T-helper 17 cell (primary cell): ENCODE measurements at regions not wholly inside any gene's neighbourhood (a gene's known extent, or its start where the extent isn't known, plus 50 kb on each side); places are given as distances from the start of the nearest gene placed in this dataset.

Source experiments
- ATAC-seq: fragments of 150-1000 bp; cut with Tn5 transposase; 2 replicates; pipeline ENCODE4 v1.10.0; 2021; ENCODE audit warnings: mild to moderate bottlenecking, moderate library complexity
- DNase-seq, 3 donors: peaks; one replicate each; pipeline versions ENCODE4 v3.0.0 to v3.0.0-alpha.2; 2020 to 2021
- H3K9me3 ChIP-seq: one replicate; pipeline ENCODE4 v1.7.0; 2013; ENCODE audit warnings: low read length, mild to moderate bottlenecking; ENCODE audit not compliant: control insufficient read depth, poor library complexity, severe bottlenecking
- H3K27ac Mint-ChIP-seq: one replicate; pipeline ENCODE4 v1.8.0; 2022; ENCODE audit warnings: mild to moderate bottlenecking, moderate library complexity, mixed read lengths
- H3K27me3 Mint-ChIP-seq: one replicate; pipeline ENCODE4 v1.8.0; 2022; ENCODE audit warnings: mixed read lengths
- H3K36me3 Mint-ChIP-seq: one replicate; pipeline ENCODE4 v1.8.0; 2022; ENCODE audit warnings: low read depth, mixed read lengths
- H3K4me1 Mint-ChIP-seq: one replicate; pipeline ENCODE4 v1.8.0; 2022; ENCODE audit warnings: mild to moderate bottlenecking, mixed read lengths
- H3K4me3 Mint-ChIP-seq: one replicate; pipeline ENCODE4 v1.8.0; 2022; ENCODE audit warnings: mild to moderate bottlenecking, moderate library complexity, mixed read lengths

DNA sequence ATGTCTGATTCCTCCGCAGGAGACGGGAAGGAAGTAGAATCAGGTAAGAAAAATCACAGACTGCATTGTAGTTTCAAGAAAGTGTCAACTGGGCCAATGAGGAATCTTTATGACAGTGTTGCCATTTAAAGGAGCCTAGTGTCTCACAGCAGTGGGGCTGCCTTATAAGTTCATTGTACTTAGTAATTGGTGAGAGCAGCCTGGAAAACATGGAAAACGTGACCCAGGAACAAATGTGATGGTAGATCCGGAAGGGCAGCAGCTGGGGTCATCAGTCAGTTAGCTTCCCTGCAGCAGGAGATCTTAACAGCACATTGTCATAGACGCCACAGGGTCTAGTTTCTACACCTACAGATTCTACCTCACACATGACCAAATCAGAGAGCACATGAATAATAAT lies 630.0 kb upstream of the LMO3 start:
- H3K27ac Mint-ChIP-seq = no peak overlapping the region
- H3K27me3 Mint-ChIP-seq = no peaks in the 10 kb centered on the region
- no peaks in the 10 kb centered on the region for H3K4me1 Mint-ChIP-seq
- H3K4me3 Mint-ChIP-seq = no peak overlapping the region
- no peak for DNase-seq
- no peaks in the 10 kb centered on the region for H3K9me3 ChIP-seq
- H3K36me3 Mint-ChIP-seq = no peaks in the 10 kb centered on the region
- ATAC-seq = no peak

DNA sequence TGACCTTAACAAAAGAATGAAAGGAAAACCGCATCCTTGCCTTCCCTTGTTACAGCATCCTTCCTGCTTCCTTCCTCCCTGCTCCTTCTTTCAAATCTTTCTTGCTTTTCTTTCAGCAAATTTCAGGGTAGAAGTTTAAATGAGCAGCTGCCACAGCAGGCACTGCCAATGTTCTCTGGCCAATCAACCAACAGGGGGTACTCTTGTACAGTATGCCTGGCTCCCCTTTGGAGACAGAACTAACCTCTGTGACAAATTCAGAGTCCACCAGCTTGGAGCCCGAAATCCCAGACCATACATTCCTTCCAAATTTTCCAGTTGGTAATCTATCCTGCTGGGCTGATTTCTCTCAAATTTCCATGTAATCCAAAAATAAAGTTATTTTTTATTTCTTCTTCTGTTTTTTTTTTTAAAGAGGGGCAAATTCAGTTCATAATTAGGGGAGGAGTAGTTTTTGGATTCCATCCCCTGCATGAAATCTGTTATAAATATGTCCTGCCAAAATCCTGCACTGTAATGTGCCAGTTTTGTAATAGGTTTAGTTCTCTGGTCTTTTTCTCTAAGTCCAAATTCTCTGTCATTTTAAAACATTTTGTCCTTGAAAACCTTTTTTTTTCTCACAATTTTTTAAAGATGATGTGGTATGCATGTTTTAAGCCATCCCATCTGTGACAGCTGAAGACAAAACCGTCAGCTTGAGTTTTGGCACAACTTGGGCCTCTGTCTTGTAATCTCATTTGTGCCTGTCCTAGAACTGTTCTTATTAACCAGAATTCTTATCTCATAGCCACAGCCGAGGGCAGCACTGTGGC lies 610.0 kb upstream of the LMO3 start:
- H3K36me3 Mint-ChIP-seq = no peaks in the 10 kb centered on the region
- no peaks in the 10 kb centered on the region for H3K9me3 ChIP-seq
- no peak overlapping the region for H3K27ac Mint-ChIP-seq
- H3K27me3 Mint-ChIP-seq = no peaks in the 10 kb centered on the region
- no peak overlapping the region for H3K4me3 Mint-ChIP-seq
- no peak for DNase-seq
- no peak for ATAC-seq
- H3K4me1 Mint-ChIP-seq = no peaks in the 10 kb centered on the region

DNA sequence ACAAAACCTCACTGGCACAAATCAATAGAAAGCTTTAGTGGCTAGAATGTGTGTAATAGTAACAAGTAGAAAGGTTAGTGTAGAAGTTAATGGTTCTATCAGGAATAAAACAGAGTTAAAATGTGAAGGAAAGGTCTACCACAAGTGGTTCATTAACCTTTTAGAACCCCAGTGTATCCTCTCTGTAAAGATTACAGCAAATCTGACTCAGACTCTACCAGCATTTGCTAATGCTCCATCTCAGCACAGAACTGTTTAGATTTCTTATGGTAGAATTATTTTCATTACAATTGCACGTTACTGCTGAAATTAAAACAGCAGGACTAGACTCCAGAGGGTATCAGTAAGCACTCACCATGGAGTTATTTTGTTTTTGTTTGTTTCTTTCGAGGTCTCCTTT lies 609.0 kb upstream of the LMO3 start:
- Mint-ChIP-seq H3K27ac (no peak overlapping the region), H3K4me1 (no peaks in the 10 kb centered on the region), H3K4me3 (no peak overlapping the region), H3K36me3 (no peaks in the 10 kb centered on the region), H3K27me3 (no peaks in the 10 kb centered on the region)
- ATAC-seq (no peak), DNase-seq (no peak)
- no peaks in the 10 kb centered on the region for H3K9me3 ChIP-seq

DNA sequence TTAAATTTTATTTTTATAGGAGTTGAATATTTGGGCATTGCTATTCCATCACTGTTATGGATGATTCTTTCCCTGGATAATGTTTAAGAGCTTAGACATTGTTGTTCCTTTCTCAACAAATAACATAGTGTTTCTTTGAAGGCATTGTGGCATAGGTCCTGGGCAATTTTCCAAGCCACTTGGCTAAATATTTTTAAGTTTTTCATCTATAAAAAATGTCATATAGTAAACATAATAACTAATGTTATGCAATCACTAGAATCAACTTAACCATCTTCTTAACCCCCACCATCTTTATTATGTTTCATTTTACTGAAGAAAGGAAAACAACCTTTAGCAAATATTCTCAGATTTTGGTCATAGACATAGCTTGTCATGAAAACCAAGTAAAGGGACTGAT lies 600.6 kb upstream of the LMO3 start:
- Mint-ChIP-seq H3K4me1 (no peaks in the 10 kb centered on the region), H3K36me3 (no peaks in the 10 kb centered on the region), H3K4me3 (no peak overlapping the region), H3K27ac (no peak overlapping the region), H3K27me3 (no peaks in the 10 kb centered on the region)
- no peaks in the 10 kb centered on the region for H3K9me3 ChIP-seq
- ATAC-seq = no peak
- DNase-seq = no peak

DNA sequence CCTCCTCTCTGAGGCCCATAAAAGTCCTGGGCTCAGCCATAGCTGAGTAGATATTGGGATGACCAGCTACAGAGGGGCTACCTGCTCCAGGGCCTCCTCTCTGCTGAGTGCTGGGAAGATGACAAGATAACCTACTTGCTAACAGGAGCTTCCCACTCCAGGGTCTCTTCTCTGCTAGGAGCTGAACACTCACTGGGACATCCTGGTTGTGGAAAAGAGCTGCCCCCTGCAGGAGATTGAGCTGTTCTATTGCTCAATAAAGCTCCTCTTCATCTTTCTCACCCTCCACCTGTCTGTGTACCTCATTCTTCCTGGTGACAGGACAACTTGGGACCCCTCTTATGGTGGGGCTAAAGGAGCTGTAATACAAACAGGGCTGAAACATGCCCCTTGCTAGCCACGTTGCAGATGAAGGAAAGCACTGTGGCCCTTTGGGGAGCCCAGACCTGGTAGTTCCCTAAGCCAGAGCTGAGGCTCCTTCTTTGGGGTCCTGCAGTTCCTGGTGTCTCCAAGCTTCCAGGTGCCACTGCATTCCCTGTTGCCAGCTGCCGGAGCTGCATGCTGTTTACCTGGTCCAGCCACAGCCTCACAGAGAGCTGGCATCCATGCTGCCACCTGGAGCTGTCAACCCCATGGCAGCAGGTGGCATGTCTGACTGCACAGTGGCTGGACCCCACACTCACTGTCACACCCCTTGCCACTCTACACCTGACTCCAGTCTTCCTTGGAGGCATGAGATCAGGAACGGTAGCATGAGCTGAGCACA lies 598.5 kb upstream of the LMO3 start:
- DNase-seq = no peak
- Mint-ChIP-seq H3K36me3 (no peaks in the 10 kb centered on the region), H3K4me1 (no peaks in the 10 kb centered on the region), H3K27me3 (no peaks in the 10 kb centered on the region), H3K27ac (no peak overlapping the region), H3K4me3 (no peak overlapping the region)
- ATAC-seq = no peak
- H3K9me3 ChIP-seq = no peaks in the 10 kb centered on the region

DNA sequence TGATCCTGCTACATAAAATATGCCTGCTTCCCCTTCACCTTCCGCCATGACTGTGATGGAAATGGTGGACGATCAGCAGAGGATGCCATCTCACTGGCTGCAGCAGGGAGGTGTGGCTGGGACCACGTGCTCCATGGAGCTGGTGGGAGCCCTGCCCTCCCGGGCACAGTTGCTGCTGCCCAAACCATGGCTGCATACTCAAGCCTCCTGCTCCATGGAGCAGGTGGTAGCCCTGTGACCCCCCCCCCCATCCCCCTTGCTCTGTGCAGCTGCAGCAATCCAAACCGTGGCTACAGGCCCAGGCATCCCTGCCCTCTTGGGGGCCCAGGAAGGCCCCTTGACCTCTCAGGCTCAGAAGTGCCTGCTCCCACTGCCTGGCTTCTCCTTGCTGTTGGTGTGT lies 597.5 kb upstream of the LMO3 start:
- Mint-ChIP-seq H3K4me1 (no peaks in the 10 kb centered on the region), H3K27me3 (no peaks in the 10 kb centered on the region), H3K4me3 (no peak overlapping the region), H3K27ac (no peak overlapping the region), H3K36me3 (no peaks in the 10 kb centered on the region)
- no peak for ATAC-seq
- no peaks in the 10 kb centered on the region for H3K9me3 ChIP-seq
- DNase-seq = no peak

DNA sequence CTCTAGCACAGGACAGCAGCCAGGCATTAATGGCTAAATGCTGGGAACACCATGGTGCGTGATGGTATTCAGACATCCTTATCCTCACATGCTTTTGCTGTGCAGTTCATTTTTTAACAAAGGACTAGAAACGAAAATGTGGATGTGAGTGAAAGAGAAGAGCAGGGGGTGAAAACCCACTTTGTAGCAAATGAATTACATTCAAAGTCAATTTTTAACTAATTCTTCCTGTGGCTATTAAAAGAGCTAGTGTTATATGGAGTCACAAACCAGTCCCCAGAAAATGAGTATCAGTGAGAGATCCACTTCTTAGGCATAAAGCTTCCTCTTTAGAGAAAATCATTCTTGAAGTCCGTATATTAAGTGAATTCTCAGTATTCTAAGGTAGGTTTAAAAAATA lies 592.0 kb upstream of the LMO3 start:
- Mint-ChIP-seq H3K4me1 (no peaks in the 10 kb centered on the region), H3K27me3 (no peaks in the 10 kb centered on the region), H3K4me3 (no peak overlapping the region), H3K27ac (no peak overlapping the region), H3K36me3 (no peaks in the 10 kb centered on the region)
- DNase-seq (no peak), ATAC-seq (no peak)
- H3K9me3 ChIP-seq = no peaks in the 10 kb centered on the region

DNA sequence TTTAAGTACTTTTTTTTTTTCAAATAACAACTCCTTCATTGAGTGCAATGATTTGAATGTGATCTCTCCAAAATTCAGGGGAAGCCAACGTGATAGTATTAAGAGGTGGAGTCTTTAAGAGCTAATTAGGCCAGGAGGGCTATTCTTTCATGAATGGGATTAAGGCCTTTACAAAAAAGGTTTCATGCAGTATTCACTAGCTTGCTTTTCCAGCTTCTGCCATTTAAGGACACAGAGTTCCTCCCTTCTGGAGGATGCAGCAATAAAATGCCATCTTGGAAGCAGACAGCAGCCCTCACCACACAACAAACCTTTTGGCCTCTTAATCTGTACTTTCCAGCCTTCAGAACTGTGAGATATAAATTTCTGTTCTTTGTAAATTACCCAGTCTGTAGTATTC lies 586.8 kb upstream of the LMO3 start:
- Mint-ChIP-seq H3K4me1 (no peaks in the 10 kb centered on the region), H3K36me3 (no peaks in the 10 kb centered on the region), H3K4me3 (no peak overlapping the region), H3K27me3 (no peaks in the 10 kb centered on the region), H3K27ac (no peak overlapping the region)
- H3K9me3 ChIP-seq = no peaks in the 10 kb centered on the region
- no peak for ATAC-seq
- DNase-seq = no peak

DNA sequence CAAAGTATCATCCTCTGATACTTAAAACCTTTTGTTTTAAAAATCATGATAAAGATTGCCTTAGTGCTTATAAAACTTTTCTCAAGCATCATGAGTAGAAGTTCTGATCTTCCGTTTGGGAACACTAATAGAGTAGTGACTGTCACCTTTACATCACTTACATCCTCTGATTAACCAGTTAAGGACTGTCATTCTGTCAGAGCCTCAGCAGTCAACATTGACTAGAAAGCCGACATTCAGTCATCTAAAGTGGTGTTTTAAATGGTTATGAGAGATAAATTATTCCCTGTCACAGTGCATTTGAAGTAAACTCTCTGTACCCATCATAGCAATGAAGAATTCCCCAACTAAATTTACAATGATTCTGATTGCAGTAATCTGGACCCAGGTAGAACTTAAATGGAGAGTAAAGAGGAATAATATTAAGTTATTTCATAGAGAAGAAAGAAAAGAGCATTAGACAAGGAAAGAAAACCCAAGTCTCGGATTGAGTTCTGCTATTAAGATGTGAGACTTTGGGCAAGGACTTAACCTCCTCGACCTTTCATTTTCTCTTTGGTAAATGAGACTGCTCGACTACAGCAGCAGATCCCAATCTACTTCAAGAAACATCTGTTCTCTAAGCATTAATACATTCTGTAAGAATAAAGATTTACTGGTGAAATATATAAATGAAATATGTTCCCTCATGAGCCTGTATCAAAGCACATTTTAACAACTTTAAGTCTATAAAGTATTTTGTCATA lies 563.9 kb upstream of the LMO3 start:
- DNase-seq (no peak), ATAC-seq (no peak)
- H3K4me3 Mint-ChIP-seq = no peak overlapping the region
- no peak overlapping the region for H3K27ac Mint-ChIP-seq
- no peaks in the 10 kb centered on the region for H3K4me1 Mint-ChIP-seq
- H3K27me3 Mint-ChIP-seq = no peaks in the 10 kb centered on the region
- no peaks in the 10 kb centered on the region for H3K36me3 Mint-ChIP-seq
- no peaks in the 10 kb centered on the region for H3K9me3 ChIP-seq

DNA sequence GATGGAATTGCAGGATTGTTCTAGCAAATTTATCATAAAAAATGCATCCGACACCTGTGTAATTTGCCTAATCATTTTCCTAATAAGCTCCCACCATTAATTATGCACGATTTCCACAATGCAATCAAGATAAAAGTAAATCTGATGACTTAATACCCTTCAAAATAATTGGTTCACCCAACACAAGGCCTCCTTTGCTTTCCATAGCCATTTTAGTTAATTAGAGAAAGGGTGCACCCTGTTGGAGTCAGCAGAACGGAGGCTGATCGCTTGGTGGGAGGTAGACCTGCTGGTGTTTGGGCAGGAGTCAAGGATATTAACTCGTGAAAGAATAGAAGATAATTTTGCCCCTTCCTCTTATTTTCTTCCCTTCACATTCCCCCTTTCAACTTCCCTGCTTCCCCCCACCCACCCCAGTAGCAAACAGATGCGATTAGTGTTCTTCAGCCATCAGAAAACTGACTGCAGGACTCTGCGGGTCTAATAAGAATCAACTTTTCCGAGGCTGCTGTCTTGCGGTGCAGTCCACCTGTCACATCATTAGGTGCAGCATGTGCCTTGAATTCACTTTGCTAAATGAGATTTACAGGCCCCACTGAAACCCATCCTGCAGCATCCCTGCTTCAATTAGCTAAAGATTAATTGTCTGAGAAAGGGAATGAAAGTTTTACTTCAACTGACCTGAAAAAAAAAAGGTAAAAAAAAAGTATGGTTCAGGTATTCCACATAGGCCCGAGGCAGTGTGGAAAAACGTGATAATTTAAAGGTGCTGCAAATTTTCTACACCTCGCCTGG lies 553.7 kb upstream of the LMO3 start:
- Mint-ChIP-seq H3K36me3 (no peaks in the 10 kb centered on the region), H3K4me3 (no peak overlapping the region), H3K4me1 (no peaks in the 10 kb centered on the region), H3K27me3 (no peaks in the 10 kb centered on the region), H3K27ac (no peak overlapping the region)
- DNase-seq (no peak), ATAC-seq (no peak)
- H3K9me3 ChIP-seq = no peaks in the 10 kb centered on the region

DNA sequence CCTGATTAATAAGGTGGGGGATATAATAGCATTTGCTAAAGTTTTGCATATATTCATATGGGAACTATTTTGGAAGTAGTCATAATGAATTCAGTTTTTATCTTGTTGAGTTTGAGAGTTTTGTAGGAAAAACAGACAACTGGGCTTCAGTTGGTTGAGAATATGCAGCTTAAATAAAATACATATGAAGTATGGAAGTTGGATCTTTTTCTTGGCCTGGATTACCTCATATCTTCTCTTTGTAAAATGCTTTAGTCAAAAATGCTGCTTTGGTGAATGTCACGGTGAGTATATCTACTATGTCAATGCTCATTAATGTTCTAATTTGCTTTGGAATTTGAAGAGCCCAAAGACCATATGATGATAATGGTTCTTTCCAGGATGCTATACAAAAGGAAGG lies 552.2 kb upstream of the LMO3 start:
- H3K9me3 ChIP-seq = no peaks in the 10 kb centered on the region
- DNase-seq (no peak), ATAC-seq (no peak)
- Mint-ChIP-seq H3K27ac (no peak overlapping the region), H3K4me3 (no peak overlapping the region), H3K36me3 (no peaks in the 10 kb centered on the region), H3K4me1 (no peaks in the 10 kb centered on the region), H3K27me3 (no peaks in the 10 kb centered on the region)

DNA sequence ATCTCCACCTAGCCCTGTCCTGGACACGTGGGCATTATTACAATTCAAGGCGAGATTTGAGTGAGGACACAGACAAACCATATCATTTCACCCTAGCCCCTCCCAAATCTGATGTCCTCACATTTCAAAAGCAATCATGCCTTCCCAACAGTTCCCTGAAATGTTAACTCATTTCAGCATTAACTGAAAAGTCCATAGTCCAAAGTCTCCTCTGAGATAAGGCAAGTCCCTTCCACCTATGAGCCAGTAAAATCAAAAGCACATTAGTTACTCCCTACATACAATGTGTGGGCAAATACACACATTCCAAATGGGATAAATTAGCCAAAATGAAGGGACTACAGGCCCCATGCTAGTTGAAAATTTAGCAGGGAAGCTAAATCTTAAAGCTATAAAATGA lies 546.0 kb upstream of the LMO3 start:
- no peaks in the 10 kb centered on the region for H3K27me3 Mint-ChIP-seq
- no peaks in the 10 kb centered on the region for H3K9me3 ChIP-seq
- H3K36me3 Mint-ChIP-seq = no peaks in the 10 kb centered on the region
- H3K27ac Mint-ChIP-seq = no peak overlapping the region
- no peak for DNase-seq
- H3K4me3 Mint-ChIP-seq = no peak overlapping the region
- H3K4me1 Mint-ChIP-seq = no peaks in the 10 kb centered on the region
- no peak for ATAC-seq

DNA sequence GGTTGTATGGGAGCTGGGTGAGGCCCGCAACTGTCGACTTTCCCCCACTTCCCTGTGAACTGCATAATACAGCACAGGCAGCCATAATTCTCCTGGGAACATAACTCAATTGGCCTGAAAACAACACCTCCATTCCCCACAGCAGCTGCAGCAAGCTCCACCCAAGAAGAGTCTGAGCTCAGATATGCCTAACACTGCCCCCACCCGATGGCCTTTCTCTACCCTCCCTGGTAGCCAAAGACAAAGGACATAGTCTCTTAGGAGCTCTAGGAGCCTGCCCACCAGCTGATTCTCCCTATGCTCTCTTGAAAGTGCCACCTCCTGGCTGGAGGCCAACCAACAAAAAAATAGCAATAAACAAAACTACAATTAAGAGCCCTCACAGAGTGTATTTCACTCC lies 542.7 kb upstream of the LMO3 start:
- no peaks in the 10 kb centered on the region for H3K9me3 ChIP-seq
- ATAC-seq = no peak
- H3K27ac Mint-ChIP-seq = no peak overlapping the region
- no peaks in the 10 kb centered on the region for H3K36me3 Mint-ChIP-seq
- H3K27me3 Mint-ChIP-seq = no peaks in the 10 kb centered on the region
- DNase-seq = no peak
- H3K4me1 Mint-ChIP-seq = no peaks in the 10 kb centered on the region
- no peak overlapping the region for H3K4me3 Mint-ChIP-seq
